Calu3 (cell line): ENCODE measurements at regions not wholly inside any gene's neighbourhood (a gene's known extent, or its start where the extent isn't known, plus 50 kb on each side); places are given as distances from the start of the nearest gene placed in this dataset.

Source experiments
- BruUV-seq: library from RNA; stranded (reverse); fragments of 400-500 nt; replicated peaks from 2 replicates; lab custom pipeline; 2021; lab: Mats Ljungman, UMichigan
- CTCF ChIA-PET: fragments of 300-600 bp; sonication (Branson Sonifier 250); formaldehyde crosslinking; loops from one replicate; lab custom pipeline; 2022; ENCODE audit warnings: antibody characterized with exemption; lab: Charles Lee
- DNase-seq: peaks from one replicate; pipeline ENCODE4 v3.0.0; 2022
- H3K27ac Mint-ChIP-seq: one replicate; pipeline ENCODE4 v1.8.0; 2022; ENCODE audit warnings: mixed read lengths; ENCODE audit not compliant: unreplicated experiment
- H3K27me3 Mint-ChIP-seq: one replicate; pipeline ENCODE4 v1.8.0; 2022; ENCODE audit warnings: mixed read lengths; ENCODE audit not compliant: unreplicated experiment
- H3K36me3 Mint-ChIP-seq: one replicate; pipeline ENCODE4 v1.8.0; 2022; ENCODE audit warnings: mild to moderate bottlenecking, moderate library complexity, mixed read lengths; ENCODE audit not compliant: insufficient read depth, unreplicated experiment
- H3K4me1 Mint-ChIP-seq: one replicate; pipeline ENCODE4 v1.8.0; 2022; ENCODE audit warnings: mild to moderate bottlenecking, low read depth, mixed read lengths; ENCODE audit not compliant: unreplicated experiment
- H3K4me3 Mint-ChIP-seq: one replicate; pipeline ENCODE4 v1.8.0; 2022; ENCODE audit warnings: mild to moderate bottlenecking, low read depth, moderate library complexity, mixed read lengths; ENCODE audit not compliant: unreplicated experiment
- H3K9me3 Mint-ChIP-seq: one replicate; pipeline ENCODE4 v1.8.0; 2022; ENCODE audit warnings: low read depth, mixed read lengths; ENCODE audit not compliant: unreplicated experiment
- intact Hi-C: fragments of 100-400 bp; cut with micrococcal nuclease; formaldehyde crosslinking; loops from one replicate; pipeline ENCODE4 v1.10.0; 2022; ENCODE audit not compliant: unreplicated experiment
- TF ChIP-seq, protein P1 (sequence below): fragments of 200-600 bp; IDR thresholded peaks from one replicate; pipeline ENCODE4 v1.8.0; 2022; ENCODE audit warnings: antibody characterized with exemption; ENCODE audit not compliant: unreplicated experiment

DNA sequence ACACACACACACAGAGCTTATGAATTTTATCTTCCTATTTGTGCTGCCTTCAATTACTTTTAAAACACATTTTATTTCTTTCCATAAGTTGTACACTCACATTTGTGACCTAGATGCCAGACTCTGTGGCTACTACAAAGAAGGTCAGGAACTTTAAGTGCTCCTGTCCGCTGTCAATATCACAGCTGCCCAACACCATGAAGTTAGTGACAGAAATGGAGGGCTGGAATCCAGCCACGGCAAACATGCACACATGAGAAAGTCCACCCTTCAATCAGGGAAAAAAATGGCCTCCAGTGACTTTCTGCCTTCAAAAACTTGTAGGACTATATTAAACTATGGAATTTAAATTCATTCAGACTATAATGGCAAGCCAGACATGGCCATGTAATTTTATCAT lies 334.4 kb upstream of the FSTL5 start:
- no peaks in the 10 kb centered on the region for H3K36me3 Mint-ChIP-seq
- BruUV-seq: no TSS peak
- intact Hi-C loops: no loop called here

DNA sequence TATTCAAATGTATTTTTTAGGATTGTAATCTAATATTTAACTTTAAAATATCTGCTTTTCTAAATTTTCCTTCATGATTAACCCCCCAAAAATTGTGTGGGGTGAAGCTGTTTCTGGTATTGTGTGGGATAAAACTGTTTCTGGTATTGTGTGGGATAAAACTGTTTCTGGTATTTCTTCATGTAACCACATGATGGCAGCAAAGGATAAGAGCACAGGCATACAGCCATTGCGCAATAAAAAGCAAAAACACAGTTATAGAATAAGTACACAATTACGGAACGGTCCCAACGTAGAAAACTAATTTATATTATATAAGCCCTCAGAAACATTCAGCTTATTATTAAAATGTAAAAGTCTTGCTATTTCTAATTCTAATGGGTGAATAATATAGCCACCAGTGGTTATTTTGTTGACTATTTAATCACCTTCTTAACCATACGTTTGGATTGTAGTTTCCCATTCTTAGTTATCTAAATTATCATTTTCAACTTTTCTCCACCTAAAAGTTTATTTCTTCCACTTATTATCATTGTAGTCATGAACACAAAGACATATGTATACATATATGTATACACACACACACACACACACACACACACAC lies 333.9 kb upstream of the FSTL5 start:
- no peak for DNase-seq
- H3K9me3 Mint-ChIP-seq: no peaks in the 10 kb centered on the region
- CTCF ChIA-PET: interaction anchor here (0.8 to 1.5 kb wide), 3 partner anchors 540 to 996 kb away, joined by 4 to 5 read pairs (median 4); partner anchors contain the start of genes NPY1R and TMA16
- H3K36me3 Mint-ChIP-seq: no peaks in the 10 kb centered on the region
- H3K27me3 Mint-ChIP-seq: no peaks in the 10 kb centered on the region
- no peak overlapping the region for H3K4me3 Mint-ChIP-seq
- H3K27ac Mint-ChIP-seq: no peak overlapping the region
- no peaks in the 10 kb centered on the region for H3K4me1 Mint-ChIP-seq
- no TSS peak for BruUV-seq
- intact Hi-C loops: loop anchor here (1.0 kb wide), 2 partner anchors 541 to 835 kb away; partner anchors contain the start of gene NPY1R
- TF ChIP-seq, protein P1, sequence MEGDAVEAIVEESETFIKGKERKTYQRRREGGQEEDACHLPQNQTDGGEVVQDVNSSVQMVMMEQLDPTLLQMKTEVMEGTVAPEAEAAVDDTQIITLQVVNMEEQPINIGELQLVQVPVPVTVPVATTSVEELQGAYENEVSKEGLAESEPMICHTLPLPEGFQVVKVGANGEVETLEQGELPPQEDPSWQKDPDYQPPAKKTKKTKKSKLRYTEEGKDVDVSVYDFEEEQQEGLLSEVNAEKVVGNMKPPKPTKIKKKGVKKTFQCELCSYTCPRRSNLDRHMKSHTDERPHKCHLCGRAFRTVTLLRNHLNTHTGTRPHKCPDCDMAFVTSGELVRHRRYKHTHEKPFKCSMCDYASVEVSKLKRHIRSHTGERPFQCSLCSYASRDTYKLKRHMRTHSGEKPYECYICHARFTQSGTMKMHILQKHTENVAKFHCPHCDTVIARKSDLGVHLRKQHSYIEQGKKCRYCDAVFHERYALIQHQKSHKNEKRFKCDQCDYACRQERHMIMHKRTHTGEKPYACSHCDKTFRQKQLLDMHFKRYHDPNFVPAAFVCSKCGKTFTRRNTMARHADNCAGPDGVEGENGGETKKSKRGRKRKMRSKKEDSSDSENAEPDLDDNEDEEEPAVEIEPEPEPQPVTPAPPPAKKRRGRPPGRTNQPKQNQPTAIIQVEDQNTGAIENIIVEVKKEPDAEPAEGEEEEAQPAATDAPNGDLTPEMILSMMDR: peak; percentile 61

More for the DNA sequence above, 334.4 kb upstream of the FSTL5 start:
- no peak for DNase-seq
- CTCF ChIA-PET: interaction anchor here (0.8 to 1.5 kb wide), 3 partner anchors 540 to 996 kb away, joined by 4 to 5 read pairs (median 4); partner anchors contain the start of genes NPY1R and TMA16
- H3K27ac Mint-ChIP-seq: no peak overlapping the region
- H3K4me1 Mint-ChIP-seq: no peaks in the 10 kb centered on the region
- no peaks in the 10 kb centered on the region for H3K27me3 Mint-ChIP-seq
- no peak overlapping the region for H3K4me3 Mint-ChIP-seq
- H3K9me3 Mint-ChIP-seq: no peaks in the 10 kb centered on the region
- TF ChIP-seq, protein P1: no peak

DNA sequence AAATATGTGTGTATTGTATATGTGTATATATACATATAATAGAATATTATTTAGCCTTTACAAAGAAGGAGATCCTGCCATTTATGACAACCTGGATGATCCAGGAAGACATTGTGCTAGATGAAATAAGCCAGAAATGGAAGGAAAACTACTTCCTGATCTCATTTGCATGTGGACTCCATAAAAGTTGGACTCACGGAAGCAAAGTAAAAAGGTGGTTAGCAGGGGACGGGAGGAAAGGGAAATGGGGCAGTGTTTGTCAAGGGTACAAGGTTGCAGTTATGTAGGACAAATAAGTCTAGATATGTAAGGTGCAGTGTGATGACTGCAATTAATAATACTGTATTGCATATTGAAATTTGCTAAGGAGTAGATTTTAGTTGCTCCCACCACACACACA lies 331.1 kb upstream of the FSTL5 start:
- H3K27ac Mint-ChIP-seq: no peak overlapping the region
- H3K9me3 Mint-ChIP-seq: no peaks in the 10 kb centered on the region
- CTCF ChIA-PET: no interaction called here
- TF ChIP-seq, protein P1: no peak
- H3K4me1 Mint-ChIP-seq: no peaks in the 10 kb centered on the region
- intact Hi-C loops: no loop called here
- H3K4me3 Mint-ChIP-seq: no peak overlapping the region
- no peaks in the 10 kb centered on the region for H3K27me3 Mint-ChIP-seq
- no peak for DNase-seq
- no TSS peak for BruUV-seq
- H3K36me3 Mint-ChIP-seq: no peaks in the 10 kb centered on the region

DNA sequence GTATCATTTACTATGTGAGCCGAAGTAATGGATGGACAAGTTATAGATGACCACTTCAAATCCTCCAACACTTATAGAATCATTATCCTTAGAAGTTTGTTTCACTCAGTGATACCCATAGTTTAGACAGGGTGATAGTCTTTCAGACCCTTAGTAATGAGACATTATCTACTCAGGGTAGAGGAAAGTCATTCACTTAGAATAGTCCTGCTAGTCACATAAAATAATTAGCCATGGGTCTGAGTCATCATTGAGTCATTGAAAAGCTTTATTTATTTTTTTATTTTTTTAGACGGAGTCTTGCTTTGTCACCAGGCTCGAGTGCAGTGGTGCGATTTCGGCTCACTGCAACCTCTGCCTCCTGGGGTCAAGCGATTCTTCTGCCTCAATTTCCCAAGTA lies 321.7 kb upstream of the FSTL5 start:
- Mint-ChIP-seq H3K4me3 (no peak overlapping the region), H3K27me3 (no peaks in the 10 kb centered on the region), H3K27ac (no peak overlapping the region), H3K36me3 (no peaks in the 10 kb centered on the region), H3K9me3 (peaks cover 4% of the 10 kb centered on the region), H3K4me1 (no peaks in the 10 kb centered on the region)
- no peak for DNase-seq
- CTCF ChIA-PET: no interaction called here
- TF ChIP-seq, protein P1: no peak
- intact Hi-C loops: no loop called here
- BruUV-seq: no TSS peak
